ENCODE measurements at regions not wholly inside any gene's neighbourhood (a gene's known extent, or its start where the extent isn't known, plus 50 kb on each side); places are given as distances from the start of the nearest gene placed in this dataset.

GRCh38 chr15:89023311-89023961 is 64.8 kb upstream of the ABHD2 start:
- H2AFZ ChIP-seq (ENCODE audit: low read depth, low read length, severe bottlenecking), result no peak overlapping the region
- no peaks in the 10 kb centered on the region for H3K9me2 ChIP-seq (replicated peaks; ENCODE audit: insufficient read depth, low read length)
- no peaks in the 10 kb centered on the region for H3K79me2 ChIP-seq (ENCODE audit: insufficient read depth, low read length)
- H3K4me2 ChIP-seq (ENCODE audit: low read depth, low read length, poor library complexity, severe bottlenecking), result no peak overlapping the region
- no peak overlapping the region for H3K27ac ChIP-seq (ENCODE audit: low read depth, low read length)
- H3F3A ChIP-seq (ENCODE audit: insufficient read depth), result no peaks in the 10 kb centered on the region
- H3K4me3 ChIP-seq (ENCODE audit: insufficient read depth, low read length, poor library complexity, severe bottlenecking), result no peak overlapping the region
- no peak overlapping the region for H3K9ac ChIP-seq (ENCODE audit: low read length)
- no peak for TF ChIP-seq CTCF (IDR thresholded peaks at IDR 0.05; ENCODE audit: insufficient read depth, low read length, poor library complexity, severe bottlenecking)
- TF ChIP-seq EZH2phosphoT487 (conservative IDR thresholded peaks at IDR 0.05; ENCODE audit: low read length), result no peak
- no peaks in the 10 kb centered on the region for H3K27me3 ChIP-seq (ENCODE audit: low read length)
- H4K20me1 ChIP-seq (ENCODE audit: low read depth, low read length), result no peaks in the 10 kb centered on the region
- no peaks in the 10 kb centered on the region for H3K36me3 ChIP-seq (ENCODE audit: low read length)
- no peaks in the 10 kb centered on the region for H3K9me3 ChIP-seq (ENCODE audit: insufficient read depth, low read length)

- Histone ChIP-seq H3K9me3 (ENCODE audit: insufficient read depth, low read length) (no peaks in the 10 kb centered on the region), H3K9ac (ENCODE audit: low read length) (no peak overlapping the region), H3K9me2 (replicated peaks; ENCODE audit: insufficient read depth, low read length) (no peaks in the 10 kb centered on the region), H2AFZ (ENCODE audit: low read depth, low read length, severe bottlenecking) (no peak overlapping the region), H3K79me2 (ENCODE audit: insufficient read depth, low read length) (no peaks in the 10 kb centered on the region), H3F3A (ENCODE audit: insufficient read depth) (no peaks in the 10 kb centered on the region), H3K4me2 (ENCODE audit: low read depth, low read length, poor library complexity, severe bottlenecking) (no peak overlapping the region), H3K27me3 (ENCODE audit: low read length) (no peaks in the 10 kb centered on the region), H3K4me3 (ENCODE audit: insufficient read depth, low read length, poor library complexity, severe bottlenecking) (no peak overlapping the region), H4K20me1 (ENCODE audit: low read depth, low read length) (no peaks in the 10 kb centered on the region), H3K36me3 (ENCODE audit: low read length) (no peaks in the 10 kb centered on the region), H3K27ac (ENCODE audit: low read depth, low read length) (no peak overlapping the region)
- TF ChIP-seq CTCF (IDR thresholded peaks at IDR 0.05; ENCODE audit: insufficient read depth, low read length, poor library complexity, severe bottlenecking), result no peak
- TF ChIP-seq EZH2phosphoT487 (conservative IDR thresholded peaks at IDR 0.05; ENCODE audit: low read length), result no peak
These were observed 63.8 kb upstream of the ABHD2 start for GRCh38 chr15:89024418-89024817.

- H4K20me1 ChIP-seq (ENCODE audit: low read depth, low read length), result no peaks in the 10 kb centered on the region
- H3K9me3 ChIP-seq (ENCODE audit: insufficient read depth, low read length), result no peaks in the 10 kb centered on the region
- H3K4me2 ChIP-seq (ENCODE audit: low read depth, low read length, poor library complexity, severe bottlenecking), result no peak overlapping the region
- no peaks in the 10 kb centered on the region for H3F3A ChIP-seq (ENCODE audit: insufficient read depth)
- H3K4me3 ChIP-seq (ENCODE audit: insufficient read depth, low read length, poor library complexity, severe bottlenecking), result no peak overlapping the region
- H3K9ac ChIP-seq (ENCODE audit: low read length), result no peak overlapping the region
- no peak overlapping the region for H2AFZ ChIP-seq (ENCODE audit: low read depth, low read length, severe bottlenecking)
- TF ChIP-seq EZH2phosphoT487 (conservative IDR thresholded peaks at IDR 0.05; ENCODE audit: low read length), result no peak
- TF ChIP-seq CTCF (IDR thresholded peaks at IDR 0.05; ENCODE audit: insufficient read depth, low read length, poor library complexity, severe bottlenecking), result no peak
- no peak overlapping the region for H3K27ac ChIP-seq (ENCODE audit: low read depth, low read length)
- no peaks in the 10 kb centered on the region for H3K36me3 ChIP-seq (ENCODE audit: low read length)
- no peaks in the 10 kb centered on the region for H3K27me3 ChIP-seq (ENCODE audit: low read length)
- no peaks in the 10 kb centered on the region for H3K9me2 ChIP-seq (replicated peaks; ENCODE audit: insufficient read depth, low read length)
- no peaks in the 10 kb centered on the region for H3K79me2 ChIP-seq (ENCODE audit: insufficient read depth, low read length)
These were observed 62.1 kb upstream of the ABHD2 start for GRCh38 chr15:89026167-89026566.
